ENCODE measurements at regions not wholly inside any gene's neighbourhood (a gene's known extent, or its start where the extent isn't known, plus 50 kb on each side); places are given as distances from the start of the nearest gene placed in this dataset.

- TF ChIP-seq, protein P1, sequence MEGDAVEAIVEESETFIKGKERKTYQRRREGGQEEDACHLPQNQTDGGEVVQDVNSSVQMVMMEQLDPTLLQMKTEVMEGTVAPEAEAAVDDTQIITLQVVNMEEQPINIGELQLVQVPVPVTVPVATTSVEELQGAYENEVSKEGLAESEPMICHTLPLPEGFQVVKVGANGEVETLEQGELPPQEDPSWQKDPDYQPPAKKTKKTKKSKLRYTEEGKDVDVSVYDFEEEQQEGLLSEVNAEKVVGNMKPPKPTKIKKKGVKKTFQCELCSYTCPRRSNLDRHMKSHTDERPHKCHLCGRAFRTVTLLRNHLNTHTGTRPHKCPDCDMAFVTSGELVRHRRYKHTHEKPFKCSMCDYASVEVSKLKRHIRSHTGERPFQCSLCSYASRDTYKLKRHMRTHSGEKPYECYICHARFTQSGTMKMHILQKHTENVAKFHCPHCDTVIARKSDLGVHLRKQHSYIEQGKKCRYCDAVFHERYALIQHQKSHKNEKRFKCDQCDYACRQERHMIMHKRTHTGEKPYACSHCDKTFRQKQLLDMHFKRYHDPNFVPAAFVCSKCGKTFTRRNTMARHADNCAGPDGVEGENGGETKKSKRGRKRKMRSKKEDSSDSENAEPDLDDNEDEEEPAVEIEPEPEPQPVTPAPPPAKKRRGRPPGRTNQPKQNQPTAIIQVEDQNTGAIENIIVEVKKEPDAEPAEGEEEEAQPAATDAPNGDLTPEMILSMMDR (conservative IDR thresholded peaks at IDR 0.05): no peak
- TF ChIP-seq ZFX (IDR thresholded peaks at IDR 0.05): no peak
Observed at GRCh38 chr9:93792358-93792757, 162.8 kb downstream of the BARX1 start.

Measured in C4-2B (cell line).